SU-DHL-6 (cell line): ENCODE measurements at regions not wholly inside any gene's neighbourhood (a gene's known extent, or its start where the extent isn't known, plus 50 kb on each side); places are given as distances from the start of the nearest gene placed in this dataset.

ENCODE experiments used
- CTCF ChIP-seq: fragments of 200-600 bp; sonication (generic); IDR thresholded peaks from one replicate; pipeline ENCODE4 v1.5.1; 2017; ENCODE audit warnings: antibody characterized with exemption, mild to moderate bottlenecking, low read length, moderate library complexity; ENCODE audit not compliant: insufficient read depth, poor library complexity, severe bottlenecking
- EZH2phosphoT487 ChIP-seq: fragments of 200-600 bp; sonication (generic), shearing (Covaris generic); conservative IDR thresholded peaks from 2 replicates; pipeline ENCODE4 v1.6.1; 2018; ENCODE audit warnings: mild to moderate bottlenecking, antibody characterized with exemption, low read length, moderate library complexity, mixed read lengths

- TF ChIP-seq CTCF (no peak), EZH2phosphoT487 (no peak)
Observed at GRCh38 chr1:229845410-229846138, 219.5 kb downstream of the URB2 start.
